ENCODE measurements at regions not wholly inside any gene's neighbourhood (a gene's known extent, or its start where the extent isn't known, plus 50 kb on each side); places are given as distances from the start of the nearest gene placed in this dataset.

- ChIA-PET CTCF (ENCODE audit: partially characterized antibody) (interaction anchor here (0.6 to 8.0 kb wide), 6 partner anchors 10 to 832 kb away, joined by 3 to 39 read pairs (median 5); no protein-coding TSS in a partner anchor), POLR2A (ENCODE audit: partially characterized antibody) (interaction anchor here (0.7 kb wide), 2 partner anchors 12 to 27 kb away, joined by 3 read pairs; no protein-coding TSS in a partner anchor)
- H3K27ac ChIP-seq (ENCODE audit: low read depth, low read length): no peak overlapping the region
- H2AK5ac ChIP-seq (ENCODE audit: low read depth, low read length): no peak overlapping the region
- no peak overlapping the region for H3K56ac ChIP-seq (replicated peaks; ENCODE audit: insufficient read length, low read depth, low read length)
- H3K4me3 ChIP-seq (ENCODE audit: extremely low read depth in 1 of 4, insufficient read depth in 2 of 4, low read depth in 3 of 4, low read length in 4 of 4): no peak overlapping the region
- H3K79me2 ChIP-seq (ENCODE audit: control insufficient read depth in 1 of 2, insufficient read depth in 2 of 2, low read length in 2 of 2): no peaks in the 10 kb centered on the region
- H3K36me3 ChIP-seq (ENCODE audit: control insufficient read depth in 2 of 4, insufficient read depth in 4 of 4, low read length in 3 of 4): no peaks in the 10 kb centered on the region
- H3K79me1 ChIP-seq (ENCODE audit: low read depth, low read length): no peaks in the 10 kb centered on the region
- no peak overlapping the region for H3K9ac ChIP-seq (replicated peaks in 1 of 4; ENCODE audit: extremely low read depth in 1 of 4, low read depth in 3 of 4, low read length in 3 of 4)
- no peak for DNase-seq (ENCODE audit: low read depth in 1 of 2, low spot score in 2 of 2)
- H3K4me1 ChIP-seq (replicated peaks in 1 of 4; ENCODE audit: control insufficient read depth in 3 of 4, insufficient read depth in 4 of 4, low read length in 3 of 4): no peaks in the 10 kb centered on the region
- H3K18ac ChIP-seq (ENCODE audit: extremely low read depth, low read length): no peak overlapping the region
- no peak overlapping the region for H2BK12ac ChIP-seq (ENCODE audit: low read depth, low read length)
- no peak for TF ChIP-seq NRF1 (IDR thresholded peaks at IDR 0.05; ENCODE audit: low read depth, low read length)
- no peak for TF ChIP-seq EZH2 (IDR thresholded peaks at IDR 0.05; ENCODE audit: low read depth, low read length, severe bottlenecking)
- no peak for TF ChIP-seq CEBPB (IDR thresholded peaks at IDR 0.05; ENCODE audit: low read depth, low read length)
- TF ChIP-seq SIN3A (conservative IDR thresholded peaks at IDR 0.05 in 1 of 2, IDR thresholded peaks at IDR 0.05 in 1 of 2; ENCODE audit: low read depth in 1 of 2, low read length in 2 of 2): no peak
- no peak for TF ChIP-seq HDAC2 (IDR thresholded peaks at IDR 0.05; ENCODE audit: borderline replicate concordance in 1 of 2, low read depth in 2 of 2, low read length in 2 of 2)
- no peak for TF ChIP-seq GTF2F1 (IDR thresholded peaks at IDR 0.05; ENCODE audit: borderline replicate concordance, low read depth, low read length)
- no peak for TF ChIP-seq ASH2L (IDR thresholded peaks at IDR 0.05; ENCODE audit: low read length)
- no peak for TF ChIP-seq BCL11A (IDR thresholded peaks at IDR 0.05; ENCODE audit: low read depth in 2 of 2, low read length in 2 of 2)
- TF ChIP-seq BRCA1 (IDR thresholded peaks at IDR 0.05; ENCODE audit: low read depth, low read length): no peak
- TF ChIP-seq PHF8 (conservative IDR thresholded peaks at IDR 0.05; ENCODE audit: low read depth, low read length): no peak
- TF ChIP-seq ATF2 (IDR thresholded peaks at IDR 0.05; ENCODE audit: low read length): no peak
- no peak overlapping the region for H4K91ac ChIP-seq (replicated peaks; ENCODE audit: insufficient read length, low read length)
- H2BK120ac ChIP-seq (replicated peaks; ENCODE audit: low read depth, low read length): no peak overlapping the region
- H4K8ac ChIP-seq (ENCODE audit: extremely low read depth, insufficient read depth, low read length): no peak overlapping the region
- no peak overlapping the region for H2BK5ac ChIP-seq (ENCODE audit: low read depth, low read length)
- no peaks in the 10 kb centered on the region for H3K27me3 ChIP-seq (replicated peaks in 1 of 4; ENCODE audit: control insufficient read depth in 3 of 4, extremely low read depth in 1 of 4, insufficient read depth in 3 of 4, low read length in 3 of 4)
- no peak overlapping the region for H2AFZ ChIP-seq (ENCODE audit: low read length)
- H3K9me3 ChIP-seq (ENCODE audit: insufficient read depth in 2 of 2, low read depth in 1 of 2, low read length in 1 of 2): no peaks in the 10 kb centered on the region
- H2BK20ac ChIP-seq (ENCODE audit: low read length): no peak overlapping the region
- no peak overlapping the region for H2BK15ac ChIP-seq (ENCODE audit: low read length)
- no peak overlapping the region for H3K23ac ChIP-seq (ENCODE audit: insufficient read length)
- no peaks in the 10 kb centered on the region for H3K23me2 ChIP-seq (ENCODE audit: low read depth, low read length)
- H4K5ac ChIP-seq (ENCODE audit: insufficient read length, low read depth, low read length): no peak overlapping the region
- H3K4me2 ChIP-seq (ENCODE audit: insufficient read depth in 1 of 2, low read depth in 2 of 2, low read length in 2 of 2): no peak overlapping the region
- FAIRE-seq: no peak
- 85% methylated on average over 2 of the region's 2 CpGs; no CpG with 5 or more reads in 1 of the 2 experiments for WGBS, 2 experiments (ENCODE audit: extremely low coverage in 1 of 2, insufficient coverage in 1 of 2, insufficient read length in 1 of 2, insufficient replicate concordance in 2 of 2, low coverage in 1 of 2, low lambda C conversion rate in 2 of 2, missing lambda C conversion rate in 1 of 2)
- no peaks in the 10 kb centered on the region for H4K20me1 ChIP-seq (replicated peaks in 1 of 2; ENCODE audit: control insufficient read depth in 1 of 2, insufficient read depth in 2 of 2, low read length in 2 of 2)
- H3K4ac ChIP-seq (replicated peaks; ENCODE audit: insufficient read length, low read depth, low read length): no peak overlapping the region
- no peak overlapping the region for H3K14ac ChIP-seq (ENCODE audit: insufficient read length)
Measured at GRCh38 chr1:60988891-60989290, 93.5 kb upstream of the NFIA start.
